OCI-M1 (cell line): ENCODE measurements at regions not wholly inside any gene's neighbourhood (a gene's known extent, or its start where the extent isn't known, plus 50 kb on each side); places are given as distances from the start of the nearest gene placed in this dataset.

Source experiments
- DNase-seq: peaks from one replicate; lab custom pipeline; 2025; lab: John Stamatoyannopoulos, UW

DNA sequence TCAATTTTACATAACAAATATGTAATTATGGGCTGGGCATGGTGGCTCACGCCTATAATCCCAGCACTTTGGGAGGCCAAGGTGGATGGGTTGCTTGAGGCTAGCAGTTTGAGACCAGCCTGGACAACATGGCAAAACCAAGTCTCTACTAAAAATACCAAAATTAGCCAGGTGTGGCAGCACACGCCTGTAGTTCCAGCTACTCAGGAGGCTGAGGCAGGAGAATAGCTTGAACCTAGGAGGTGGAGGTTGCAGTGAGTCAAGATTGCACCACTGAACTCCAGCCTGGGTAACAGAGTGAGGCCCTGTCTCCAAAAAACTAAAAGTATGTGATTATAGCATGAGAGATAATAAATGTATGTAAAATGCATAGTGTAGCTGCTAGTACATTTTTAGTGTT is 229.0 kb downstream of the PPARGC1A start:
- DNase-seq, result no peak

DNA sequence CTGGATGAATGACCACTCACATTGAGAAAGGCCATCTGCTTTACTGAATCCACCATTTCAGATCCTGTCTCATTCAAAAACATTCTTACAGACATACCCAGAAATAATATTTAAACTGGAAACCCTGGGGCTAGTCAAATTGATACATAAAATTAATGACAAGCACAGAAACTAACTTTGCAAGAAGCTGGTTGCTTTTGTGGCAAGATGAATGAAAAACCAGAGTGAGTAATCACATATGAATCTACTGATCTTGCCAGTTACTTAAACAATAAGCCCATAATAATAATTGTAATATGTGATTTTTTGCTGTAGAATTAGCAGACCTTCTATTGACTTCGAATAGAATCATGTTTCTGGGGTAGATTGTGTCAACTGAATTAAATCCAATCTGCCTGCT is 235.1 kb downstream of the PPARGC1A start:
- DNase-seq, result no peak

DNA sequence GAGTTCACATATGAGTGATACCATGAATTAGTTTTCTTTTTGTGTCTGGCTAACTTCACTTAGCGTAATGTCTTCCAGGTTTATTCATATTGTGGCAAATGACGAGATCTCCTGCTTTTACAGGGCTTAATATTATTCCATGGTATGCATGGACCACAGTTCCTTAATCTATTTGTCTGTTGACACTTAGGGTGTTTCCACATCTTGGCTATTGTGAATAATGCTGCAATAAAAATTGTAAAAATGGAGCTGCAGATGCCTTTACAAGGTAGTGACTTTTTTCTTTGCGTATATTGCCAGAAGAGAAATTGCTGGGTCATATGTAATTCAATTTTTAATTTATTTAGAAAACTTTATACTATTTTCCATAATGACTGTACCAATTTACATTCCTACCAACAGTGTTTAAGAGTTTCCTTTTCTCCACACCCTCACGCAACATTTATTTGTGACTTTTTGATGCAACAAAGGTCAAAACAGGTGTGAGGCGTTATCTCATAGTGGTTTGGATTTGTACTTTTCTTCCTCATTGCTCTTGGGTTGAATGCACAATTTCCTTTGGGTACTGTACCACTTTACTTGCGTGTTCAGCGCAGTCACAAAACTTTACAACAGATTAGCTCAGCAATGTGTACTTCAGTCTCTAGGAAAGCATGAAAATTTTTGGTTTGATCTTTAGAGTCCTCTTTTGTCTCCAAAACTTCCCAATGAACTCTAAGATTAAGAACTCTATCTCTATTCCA is 240.8 kb downstream of the PPARGC1A start:
- DNase-seq, result no peak

DNA sequence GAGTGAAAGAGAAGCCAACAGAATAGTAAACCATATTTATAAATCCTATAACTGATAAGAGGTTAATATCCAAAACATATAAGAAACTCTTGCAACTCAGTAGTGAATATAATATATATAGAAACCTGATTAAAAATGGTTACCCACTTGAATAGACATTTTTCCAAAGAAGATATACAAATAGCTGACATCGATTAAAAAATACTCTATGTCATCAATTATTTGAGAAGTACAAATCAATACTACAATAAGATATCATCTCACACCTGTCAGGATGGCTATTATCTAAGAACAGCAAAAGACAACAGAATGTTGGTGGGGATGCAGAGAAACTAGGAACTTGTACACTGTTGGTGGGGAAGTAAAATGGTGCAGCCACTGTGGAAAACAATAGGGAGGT is 254.4 kb downstream of the PPARGC1A start:
- DNase-seq, result no peak

DNA sequence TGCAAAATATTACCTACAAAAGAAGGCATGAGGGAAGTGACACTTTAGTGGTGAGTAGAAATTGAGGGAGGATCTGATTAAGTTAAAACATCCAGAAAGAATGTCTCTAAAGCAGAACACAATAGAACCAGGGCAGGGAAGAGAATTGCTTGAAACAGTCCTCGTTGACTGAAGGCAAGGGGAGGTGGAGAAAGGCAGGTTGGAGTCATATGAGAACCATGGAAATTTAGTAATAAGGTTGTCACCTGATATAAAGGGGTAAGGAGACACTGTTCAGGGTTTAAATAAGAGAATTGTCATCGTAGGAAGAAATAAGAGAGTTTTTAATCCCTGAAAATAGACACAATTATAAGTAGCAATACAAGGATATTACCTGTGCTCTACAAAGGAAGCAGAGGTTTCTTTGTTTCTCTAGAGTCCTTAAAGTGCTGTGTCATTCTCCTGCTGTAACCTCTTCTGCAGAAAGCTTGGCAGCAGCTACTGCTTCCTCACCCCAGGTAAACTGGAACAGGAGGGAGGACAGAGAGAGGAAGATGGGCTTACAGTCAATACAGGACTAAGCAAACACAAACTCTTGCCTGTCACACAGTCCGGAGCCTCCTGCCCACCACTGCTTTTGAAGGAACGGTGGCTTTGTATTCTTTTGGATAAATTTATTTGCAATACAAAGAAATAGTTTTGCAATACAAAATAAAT is 258.4 kb downstream of the PPARGC1A start:
- DNase-seq, result peak; percentile 3

DNA sequence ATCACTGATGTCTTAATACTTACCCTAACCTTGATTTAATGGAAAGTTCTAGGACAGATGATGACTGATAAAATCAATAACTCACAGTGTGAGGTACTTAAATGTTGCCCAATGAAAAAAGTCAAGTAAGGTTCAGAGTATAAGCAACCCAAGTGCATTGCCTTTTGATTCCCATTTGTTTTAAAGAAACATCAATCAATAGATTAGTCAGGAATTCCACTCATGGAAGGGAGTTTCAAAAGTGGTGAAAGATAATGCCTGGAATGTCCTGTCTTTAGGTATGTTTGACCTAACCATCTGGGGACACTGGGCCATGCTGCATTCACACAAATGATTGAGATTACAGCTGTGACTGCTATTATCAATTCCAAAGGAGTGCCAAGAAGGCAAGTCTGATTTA is 259.7 kb downstream of the PPARGC1A start:
- no peak for DNase-seq

DNA sequence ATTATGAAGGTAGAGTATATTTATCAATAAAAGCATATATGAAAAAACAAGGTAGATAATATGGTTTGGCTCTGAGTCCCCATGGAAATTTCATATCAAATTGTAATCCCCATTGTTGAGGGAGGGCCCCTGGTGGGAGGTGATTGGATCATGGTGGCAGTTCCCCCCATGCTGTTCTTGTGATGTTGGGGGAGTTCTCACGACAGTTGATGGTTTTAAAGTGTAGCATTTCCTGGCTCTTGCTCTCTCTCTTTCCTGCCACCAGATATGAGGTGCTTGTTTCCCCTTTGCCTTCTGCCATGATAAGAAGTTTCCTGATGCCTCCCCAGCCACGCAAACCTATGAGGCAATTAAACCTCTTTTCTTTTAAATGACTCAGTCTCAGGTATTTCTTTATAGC is 260.4 kb downstream of the PPARGC1A start:
- DNase-seq, result no peak

- peak; percentile 66 for DNase-seq
These were observed 275.5 kb downstream of the PPARGC1A start for GRCh38 chr4:23614284-23614892.

DNA sequence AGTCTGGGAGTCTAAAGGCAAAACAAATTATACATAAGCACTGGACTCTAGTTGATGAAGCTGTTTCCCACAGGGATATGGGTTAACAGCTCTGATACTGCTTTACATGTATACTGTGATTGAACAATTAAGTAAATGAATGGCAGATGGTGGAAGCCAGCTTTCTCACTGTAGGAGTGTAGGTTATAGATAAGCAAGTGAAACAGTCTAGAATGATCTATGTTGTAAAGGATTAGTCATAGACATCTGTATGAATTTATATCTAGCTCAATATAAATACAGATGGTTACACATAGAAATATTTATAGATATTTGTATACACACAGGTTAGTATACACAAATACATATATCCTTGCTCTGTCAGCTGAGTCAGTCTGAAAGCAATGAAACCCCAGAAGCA is 276.1 kb downstream of the PPARGC1A start:
- DNase-seq, result no peak

GRCh38 chr4:23602720-23603119 is 287.1 kb downstream of the PPARGC1A start:
- no peak for DNase-seq

DNA sequence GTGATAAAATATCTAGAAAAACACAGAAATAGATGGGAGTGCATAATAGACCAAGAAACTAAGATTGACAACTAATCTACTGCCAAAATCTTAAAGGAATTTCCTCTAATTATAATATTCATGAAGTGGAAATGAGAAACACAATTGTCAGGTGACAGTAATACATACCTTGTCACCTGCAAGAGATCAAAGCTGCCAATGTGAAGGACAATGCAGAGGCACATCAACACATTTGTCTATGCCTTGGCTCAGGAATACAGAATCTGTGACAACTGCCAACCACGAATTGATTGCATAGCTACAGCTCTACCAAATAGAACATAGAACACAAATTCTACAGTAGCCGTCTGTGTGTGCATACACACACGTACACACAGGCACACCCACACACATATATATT is 295.7 kb downstream of the PPARGC1A start:
- DNase-seq, result no peak

- no peak for DNase-seq
These were observed 299.4 kb downstream of the PPARGC1A start for GRCh38 chr4:23590431-23590830.

DNA sequence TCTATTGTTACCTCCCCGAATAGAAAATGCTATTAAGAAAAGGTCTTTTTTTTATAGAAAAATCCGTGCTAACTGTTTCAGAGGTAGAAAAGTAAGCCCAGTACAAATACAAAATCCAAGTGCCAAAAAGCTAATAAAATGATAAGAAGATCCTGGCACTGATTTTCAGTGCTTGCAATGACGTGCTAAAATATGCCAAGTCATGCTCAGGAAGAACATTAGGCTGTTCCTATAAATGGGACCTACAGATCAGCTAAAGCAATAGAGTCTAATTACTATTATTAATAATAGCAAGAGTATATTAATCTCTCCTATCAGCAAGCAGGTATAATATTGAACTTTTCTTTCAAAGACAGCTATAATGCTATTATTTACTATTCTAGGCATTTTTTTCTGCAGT is 305.8 kb downstream of the PPARGC1A start:
- no peak for DNase-seq

GRCh38 chr4:23582671-23583070 is 307.2 kb downstream of the PPARGC1A start:
- no peak for DNase-seq

GRCh38 chr4:23579166-23579565 is 310.7 kb downstream of the PPARGC1A start:
- DNase-seq, result no peak

- no peak for DNase-seq
These were observed 312.4 kb downstream of the PPARGC1A start for GRCh38 chr4:23577398-23577797.

DNA sequence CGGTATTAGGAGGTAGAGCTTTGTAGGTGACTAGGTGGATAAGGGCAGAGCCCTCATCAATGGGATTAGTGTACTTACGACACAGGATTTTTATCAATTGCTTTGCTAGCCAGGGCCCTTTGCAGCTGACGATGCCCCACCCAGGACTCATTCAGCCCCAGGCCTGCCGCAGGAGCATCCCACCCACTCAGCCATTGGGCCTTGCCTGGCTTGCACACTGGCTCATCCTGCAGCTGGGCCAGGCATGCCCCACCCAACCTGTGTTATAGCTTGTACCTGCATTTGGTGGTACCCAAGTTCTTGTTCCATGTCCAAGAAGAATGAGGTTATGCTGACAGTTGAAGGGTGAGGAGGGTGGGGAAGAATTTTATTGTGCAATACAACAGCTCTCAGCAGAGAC is 317.5 kb downstream of the PPARGC1A start:
- DNase-seq, result no peak

GRCh38 chr4:23567338-23567737 is 322.5 kb downstream of the PPARGC1A start:
- DNase-seq, result no peak

DNA sequence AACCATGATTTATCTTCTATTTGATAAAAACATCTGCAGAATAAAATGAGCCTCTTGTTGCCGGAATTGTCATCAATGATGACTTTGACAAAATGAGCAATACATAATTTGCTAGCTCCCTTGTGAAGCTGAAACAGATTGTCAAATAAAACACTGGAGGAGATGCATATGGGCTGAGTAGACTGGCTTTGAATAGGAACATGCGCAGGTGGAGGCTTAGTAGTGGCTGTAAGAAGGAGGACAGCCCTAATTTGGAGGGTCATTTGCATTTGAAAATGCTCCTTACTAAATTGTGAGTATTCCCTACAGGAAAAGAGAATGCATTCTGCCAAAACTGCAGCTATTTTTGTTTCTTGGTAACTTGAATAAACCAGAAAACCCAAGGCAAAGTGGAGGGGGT is 329.1 kb downstream of the PPARGC1A start:
- DNase-seq, result no peak

DNA sequence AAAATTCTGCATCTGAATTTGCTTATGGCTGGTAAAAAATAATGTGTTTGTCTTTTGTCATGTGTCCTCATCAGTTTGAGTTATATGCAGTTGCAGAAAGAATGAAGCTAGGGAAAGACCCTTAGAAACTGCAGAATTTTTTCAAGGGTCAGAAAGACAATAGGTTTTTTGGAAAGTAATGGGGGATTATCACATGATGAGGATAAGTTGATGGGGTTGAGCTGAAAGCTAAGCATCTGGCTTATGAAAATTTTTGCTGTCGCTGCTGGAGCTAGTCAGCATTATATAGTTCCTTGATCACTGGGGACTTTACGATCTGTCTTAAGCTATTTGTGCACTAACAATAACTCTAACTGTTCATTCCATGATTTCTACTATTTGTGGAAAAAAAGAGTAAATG is 331.7 kb downstream of the PPARGC1A start:
- DNase-seq, result no peak

DNA sequence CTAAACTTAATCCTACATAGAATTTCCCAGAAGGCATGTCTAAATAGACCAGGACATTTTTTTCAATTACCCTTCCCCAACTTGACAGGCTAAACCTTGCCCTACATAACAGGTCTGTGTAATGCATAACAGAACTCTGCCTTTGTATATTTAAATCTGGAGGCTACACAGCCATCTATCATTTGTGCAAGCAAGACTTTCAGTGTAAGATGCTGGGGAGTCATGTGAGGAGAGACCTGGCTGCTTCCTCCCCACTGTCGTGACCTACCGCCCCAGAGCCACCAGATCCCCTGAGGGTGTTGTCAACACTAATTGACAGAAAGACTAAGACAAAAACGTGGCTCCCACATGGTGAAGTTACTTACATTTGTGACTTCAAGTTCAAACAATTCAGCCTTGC is 342.2 kb downstream of the PPARGC1A start:
- DNase-seq, result no peak

- DNase-seq, result no peak
These were observed 342.8 kb downstream of the PPARGC1A start for GRCh38 chr4:23547096-23547495.

GRCh38 chr4:23539969-23540569 is 349.8 kb downstream of the PPARGC1A start:
- DNase-seq, result no peak
